Nephron progenitor cell (in vitro differentiated cells): ENCODE measurements at regions not wholly inside any gene's neighbourhood (a gene's known extent, or its start where the extent isn't known, plus 50 kb on each side); places are given as distances from the start of the nearest gene placed in this dataset.

Source experiments
- DNase-seq: peaks from one replicate; pipeline ENCODE4 v3.0.0; 2021
- H3K27ac Mint-ChIP-seq: 2 replicates; pipeline ENCODE4 v1.8.0; 2021; ENCODE audit warnings: mild to moderate bottlenecking, moderate library complexity, mixed read lengths
- H3K27me3 Mint-ChIP-seq: 2 replicates; pipeline ENCODE4 v1.8.0; 2021; ENCODE audit warnings: mild to moderate bottlenecking, low read depth, mixed read lengths; ENCODE audit not compliant: poor library complexity
- H3K36me3 Mint-ChIP-seq: 2 replicates; pipeline ENCODE4 v1.8.0; 2021; ENCODE audit warnings: low read depth, mixed read lengths
- H3K4me1 Mint-ChIP-seq: 2 replicates; pipeline ENCODE4 v1.8.0; 2021; ENCODE audit warnings: mixed read lengths
- H3K4me3 Mint-ChIP-seq: 2 replicates; pipeline ENCODE4 v1.8.0; 2021; ENCODE audit warnings: mild to moderate bottlenecking, moderate library complexity, mixed read lengths
- H3K9me3 Mint-ChIP-seq: 2 replicates; pipeline ENCODE4 v1.8.0; 2021; ENCODE audit warnings: mild to moderate bottlenecking, moderate library complexity, mixed read lengths
- CTCF ChIP-seq: fragments of 200-600 bp; sonication (generic); IDR thresholded peaks from 2 replicates; pipeline ENCODE4 v1.5.0; 2021; ENCODE audit warnings: antibody characterized with exemption

- no peak for TF ChIP-seq CTCF
- no peak for DNase-seq
- H3K4me1 Mint-ChIP-seq = no peaks in the 10 kb centered on the region
- H3K36me3 Mint-ChIP-seq = no peaks in the 10 kb centered on the region
- H3K27me3 Mint-ChIP-seq = peaks cover 3% of the 10 kb centered on the region
- no peak overlapping the region for H3K27ac Mint-ChIP-seq
- H3K9me3 Mint-ChIP-seq = peaks cover 10% of the 10 kb centered on the region
- H3K4me3 Mint-ChIP-seq = no peak overlapping the region
Observed at GRCh38 chr18:65025756-65026155, 725.1 kb upstream of the CDH7 start.

GRCh38 chr18:65021021-65021420 is 729.8 kb upstream of the CDH7 start:
- no peaks in the 10 kb centered on the region for H3K4me1 Mint-ChIP-seq
- no peak for DNase-seq
- H3K27me3 Mint-ChIP-seq = no peaks in the 10 kb centered on the region
- H3K27ac Mint-ChIP-seq = no peak overlapping the region
- peaks cover 10% of the 10 kb centered on the region for H3K9me3 Mint-ChIP-seq
- no peaks in the 10 kb centered on the region for H3K36me3 Mint-ChIP-seq
- TF ChIP-seq CTCF = no peak
- no peak overlapping the region for H3K4me3 Mint-ChIP-seq

- no peak for TF ChIP-seq CTCF
- H3K4me3 Mint-ChIP-seq = no peak overlapping the region
- no peak for DNase-seq
- H3K36me3 Mint-ChIP-seq = no peaks in the 10 kb centered on the region
- H3K27me3 Mint-ChIP-seq = no peaks in the 10 kb centered on the region
- H3K9me3 Mint-ChIP-seq = no peaks in the 10 kb centered on the region
- H3K4me1 Mint-ChIP-seq = no peaks in the 10 kb centered on the region
- H3K27ac Mint-ChIP-seq = no peak overlapping the region
Observed at GRCh38 chr18:65018184-65018583, 732.6 kb upstream of the CDH7 start.

GRCh38 chr18:65017372-65017760 is 733.4 kb upstream of the CDH7 start:
- Mint-ChIP-seq H3K9me3 (no peaks in the 10 kb centered on the region), H3K4me1 (no peaks in the 10 kb centered on the region), H3K27me3 (no peaks in the 10 kb centered on the region), H3K4me3 (no peak overlapping the region), H3K27ac (no peak overlapping the region), H3K36me3 (no peaks in the 10 kb centered on the region)
- DNase-seq = no peak
- TF ChIP-seq CTCF = no peak

- Mint-ChIP-seq H3K27me3 (no peaks in the 10 kb centered on the region), H3K27ac (no peak overlapping the region), H3K4me1 (no peaks in the 10 kb centered on the region), H3K36me3 (no peaks in the 10 kb centered on the region), H3K9me3 (no peaks in the 10 kb centered on the region), H3K4me3 (no peak overlapping the region)
- DNase-seq = no peak
- TF ChIP-seq CTCF = no peak
Observed at GRCh38 chr18:65016631-65017371, 734.0 kb upstream of the CDH7 start.

- Mint-ChIP-seq H3K4me1 (peaks cover 9% of the 10 kb centered on the region), H3K27me3 (no peaks in the 10 kb centered on the region), H3K36me3 (no peaks in the 10 kb centered on the region), H3K4me3 (no peak overlapping the region), H3K9me3 (no peaks in the 10 kb centered on the region), H3K27ac (no peak overlapping the region)
- DNase-seq = no peak
- TF ChIP-seq CTCF = no peak
Observed at GRCh38 chr18:64994370-64994769, 756.4 kb upstream of the CDH7 start.
